Mucosa of descending colon (tissue), 3 donors: ENCODE measurements at regions not wholly inside any gene's neighbourhood (a gene's known extent, or its start where the extent isn't known, plus 50 kb on each side); places are given as distances from the start of the nearest gene placed in this dataset.

Source experiments
- ATAC-seq: fragments of 200-7000 bp; cut with Tn5 transposase; one replicate; pipeline ENCODE4 v1.9.1; 2020; ENCODE audit warnings: mild to moderate bottlenecking, moderate library complexity
- DNase-seq, 3 donors: peaks; one replicate each; pipeline ENCODE4 v3.0.0-alpha.2; 2020
- H3K36me3 ChIP-seq: fragments of 200-600 bp; one replicate; pipeline ENCODE4 v1.8.0; 2021; ENCODE audit warnings: low read depth, mild to moderate bottlenecking
- H3K4me1 ChIP-seq: fragments of 200-600 bp; one replicate; pipeline ENCODE4 v1.8.0; 2021; ENCODE audit warnings: low read depth, mild to moderate bottlenecking
- H3K4me3 ChIP-seq: fragments of 200-600 bp; one replicate; pipeline ENCODE4 v1.8.0; 2021; ENCODE audit warnings: mild to moderate bottlenecking
- H3K9me3 ChIP-seq: fragments of 200-600 bp; one replicate; pipeline ENCODE4 v1.8.0; 2021; ENCODE audit warnings: mild to moderate bottlenecking
- intact Hi-C, 2 donors: fragments of 100-400 bp; cut with DNase I in 1 of 2; cut with micrococcal nuclease in 1 of 2; formaldehyde crosslinking; loops; one replicate each; pipeline versions ENCODE4 v1.11.0 to v1.11.1; 2022; cut with DNase I, micrococcal nuclease
- TF ChIP-seq, protein P1 (sequence below): fragments of 200-600 bp; IDR thresholded peaks from one replicate; pipeline ENCODE4 v1.8.0; 2022; ENCODE audit warnings: antibody characterized with exemption, mild to moderate bottlenecking
- donor health status: DM: no; HTN: no; CAD: no; lungs with moderate emphysema.
- donor health status: DM: no; HTN: no; CAD: no.
- donor health status: DM: no; HTN: yes; CAD: no.

DNA sequence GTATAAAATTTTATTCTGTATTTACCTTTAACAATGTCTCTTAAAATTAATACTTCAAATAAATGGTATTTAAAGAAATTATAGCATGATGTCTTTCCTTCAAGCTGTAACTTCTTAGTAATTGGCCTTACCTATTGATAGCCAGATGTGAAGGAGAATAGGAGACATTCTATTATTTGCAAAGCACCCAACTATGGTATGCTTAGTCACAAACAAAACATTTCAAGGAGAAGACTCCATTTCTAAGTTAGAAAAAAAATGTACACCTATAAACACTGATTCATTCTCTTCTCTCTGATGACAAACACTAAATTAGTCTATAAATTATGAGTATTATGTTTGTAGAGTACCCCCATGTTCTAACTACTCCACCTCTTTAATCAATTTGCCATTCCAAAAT is 66.4 kb downstream of the NKX6-1 start:
- no peaks in the 10 kb centered on the region for H3K36me3 ChIP-seq
- TF ChIP-seq, protein P1, sequence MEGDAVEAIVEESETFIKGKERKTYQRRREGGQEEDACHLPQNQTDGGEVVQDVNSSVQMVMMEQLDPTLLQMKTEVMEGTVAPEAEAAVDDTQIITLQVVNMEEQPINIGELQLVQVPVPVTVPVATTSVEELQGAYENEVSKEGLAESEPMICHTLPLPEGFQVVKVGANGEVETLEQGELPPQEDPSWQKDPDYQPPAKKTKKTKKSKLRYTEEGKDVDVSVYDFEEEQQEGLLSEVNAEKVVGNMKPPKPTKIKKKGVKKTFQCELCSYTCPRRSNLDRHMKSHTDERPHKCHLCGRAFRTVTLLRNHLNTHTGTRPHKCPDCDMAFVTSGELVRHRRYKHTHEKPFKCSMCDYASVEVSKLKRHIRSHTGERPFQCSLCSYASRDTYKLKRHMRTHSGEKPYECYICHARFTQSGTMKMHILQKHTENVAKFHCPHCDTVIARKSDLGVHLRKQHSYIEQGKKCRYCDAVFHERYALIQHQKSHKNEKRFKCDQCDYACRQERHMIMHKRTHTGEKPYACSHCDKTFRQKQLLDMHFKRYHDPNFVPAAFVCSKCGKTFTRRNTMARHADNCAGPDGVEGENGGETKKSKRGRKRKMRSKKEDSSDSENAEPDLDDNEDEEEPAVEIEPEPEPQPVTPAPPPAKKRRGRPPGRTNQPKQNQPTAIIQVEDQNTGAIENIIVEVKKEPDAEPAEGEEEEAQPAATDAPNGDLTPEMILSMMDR, result no peak
- intact Hi-C loops, result no loop called here
- H3K9me3 ChIP-seq, result no peaks in the 10 kb centered on the region
- no peak overlapping the region for H3K4me3 ChIP-seq
- DNase-seq (no peak), ATAC-seq (no peak)
- no peaks in the 10 kb centered on the region for H3K4me1 ChIP-seq

DNA sequence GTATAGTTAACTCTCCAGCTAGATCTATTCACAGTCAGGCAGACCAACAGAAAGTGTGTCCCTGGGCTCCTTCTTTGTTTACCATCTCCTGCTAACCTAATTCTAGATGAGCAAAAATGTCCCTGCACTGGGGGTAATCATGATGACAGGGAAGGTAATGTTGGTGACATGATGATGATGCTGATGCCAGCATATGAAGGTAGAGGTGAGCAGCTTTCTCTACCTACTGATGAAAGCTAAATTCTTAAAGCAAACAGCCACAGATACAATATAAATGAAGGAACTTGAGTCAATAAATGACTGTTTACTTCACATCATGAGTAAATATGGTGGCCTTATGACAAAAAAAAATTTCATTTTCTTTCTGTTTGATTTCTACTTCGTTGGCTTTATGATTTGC is 78.5 kb downstream of the NKX6-1 start:
- H3K9me3 ChIP-seq, result no peaks in the 10 kb centered on the region
- TF ChIP-seq, protein P1, result no peak
- intact Hi-C loops, result no loop called here
- ATAC-seq (no peak), DNase-seq (no peak)
- H3K36me3 ChIP-seq, result no peaks in the 10 kb centered on the region
- H3K4me3 ChIP-seq, result no peak overlapping the region
- no peaks in the 10 kb centered on the region for H3K4me1 ChIP-seq

DNA sequence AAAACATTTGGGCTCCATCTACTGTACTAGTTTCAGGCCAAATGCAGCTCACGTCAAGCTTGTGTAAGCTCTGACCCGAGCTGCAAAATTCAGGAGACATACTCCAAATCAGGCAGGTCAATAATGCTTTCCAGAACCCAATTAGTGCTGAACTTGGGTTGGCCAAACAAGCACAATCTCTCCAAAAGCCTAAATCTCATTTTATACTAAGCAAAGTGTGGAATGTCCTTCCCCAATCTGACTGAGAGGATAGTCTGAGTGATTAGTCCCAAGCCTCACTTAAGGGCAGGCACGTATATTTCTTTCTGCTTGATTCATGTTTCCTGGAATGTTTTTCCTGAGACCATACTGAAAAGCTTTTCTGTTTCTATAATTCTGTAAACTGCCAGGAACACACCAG is 79.9 kb downstream of the NKX6-1 start:
- DNase-seq (no peak), ATAC-seq (no peak)
- Histone ChIP-seq H3K4me3 (no peak overlapping the region), H3K9me3 (no peaks in the 10 kb centered on the region), H3K4me1 (no peaks in the 10 kb centered on the region), H3K36me3 (no peaks in the 10 kb centered on the region)
- TF ChIP-seq, protein P1, result no peak
- intact Hi-C loops, result no loop called here

DNA sequence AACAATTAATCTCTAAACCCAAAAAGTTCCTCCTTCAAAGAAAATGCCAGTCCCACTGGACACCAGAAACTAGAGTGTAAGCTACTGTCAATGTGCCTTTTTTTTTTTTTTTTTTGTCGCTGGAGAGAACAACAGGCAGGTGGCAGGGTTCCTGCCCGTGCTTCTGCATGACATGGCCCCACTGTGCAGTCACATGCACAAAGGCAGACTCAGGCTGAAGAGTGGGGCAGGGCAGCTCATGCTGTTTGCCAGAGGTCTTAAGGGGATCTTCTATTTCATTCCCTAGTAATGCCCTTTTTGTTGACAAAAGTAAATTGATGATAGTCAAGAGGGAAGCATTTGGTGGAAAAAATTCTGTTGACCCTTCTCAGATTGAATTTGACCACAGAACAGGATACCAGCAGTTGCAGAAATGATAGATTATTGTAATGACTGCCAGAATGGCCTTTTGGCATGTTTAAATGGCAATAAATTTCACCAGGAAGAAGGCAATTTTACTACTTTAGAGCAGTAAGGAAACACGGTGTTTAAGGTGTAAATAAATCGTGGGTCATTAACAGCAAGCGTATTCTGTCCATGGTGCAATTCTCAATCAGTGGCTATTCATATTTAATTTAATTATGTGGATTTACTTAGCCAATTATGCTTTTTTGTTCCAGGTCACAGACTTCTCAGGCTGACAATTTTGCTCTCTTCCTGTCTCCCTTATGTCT is 80.9 kb downstream of the NKX6-1 start:
- peak; percentile 94 for ATAC-seq
- peak; percentile 57 to 60 (median 58) for DNase-seq

DNA sequence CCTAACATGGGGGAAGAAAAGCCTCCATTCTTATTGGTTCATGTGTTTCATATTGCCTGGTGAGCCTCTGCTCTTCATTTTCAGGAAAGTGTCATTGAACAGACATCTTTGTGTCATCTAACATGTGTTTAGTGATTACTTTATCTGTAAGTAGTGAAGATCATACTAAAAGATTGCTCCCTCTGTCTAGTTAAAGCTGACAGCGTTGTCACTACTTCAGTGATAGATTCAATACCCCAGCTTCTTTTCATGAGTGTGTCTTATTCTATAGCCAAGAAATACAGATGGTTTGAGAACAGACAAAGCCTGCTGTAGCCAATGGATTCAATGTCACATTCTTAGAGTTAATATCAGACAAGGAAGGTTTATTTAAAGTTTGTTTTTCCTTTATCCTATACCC is 85.1 kb downstream of the NKX6-1 start:
- no peaks in the 10 kb centered on the region for H3K4me1 ChIP-seq
- TF ChIP-seq, protein P1, result no peak

More for the DNA sequence above, 80.9 kb downstream of the NKX6-1 start:
- Histone ChIP-seq H3K36me3 (no peaks in the 10 kb centered on the region), H3K4me3 (no peak overlapping the region), H3K9me3 (no peaks in the 10 kb centered on the region), H3K4me1 (no peaks in the 10 kb centered on the region)
- TF ChIP-seq, protein P1, result no peak
- intact Hi-C loops, result no loop called here

DNA sequence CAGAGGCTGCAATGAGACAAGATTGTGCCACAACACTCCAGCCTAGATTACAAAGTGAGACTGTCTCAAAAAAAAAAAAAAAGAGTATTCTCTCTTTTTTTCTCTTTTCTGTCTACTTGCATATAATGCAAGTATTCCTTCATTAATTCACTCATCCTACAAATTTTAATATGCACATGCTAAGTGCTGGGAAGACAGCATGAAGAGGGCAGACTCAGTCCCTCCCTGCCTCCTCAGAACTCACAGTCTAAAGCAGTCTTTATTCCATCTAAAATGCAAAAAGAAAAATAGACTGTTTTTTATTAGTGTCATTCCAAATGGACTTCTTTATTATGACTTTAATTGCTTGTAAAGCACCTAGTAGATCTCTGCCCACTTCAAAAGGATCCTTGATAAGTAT is 85.6 kb downstream of the NKX6-1 start:
- H3K4me3 ChIP-seq, result no peak overlapping the region
- DNase-seq (no peak), ATAC-seq (no peak)
- no peaks in the 10 kb centered on the region for H3K4me1 ChIP-seq
- TF ChIP-seq, protein P1, result no peak
- no peaks in the 10 kb centered on the region for H3K36me3 ChIP-seq
- intact Hi-C loops, result no loop called here
- no peaks in the 10 kb centered on the region for H3K9me3 ChIP-seq

More for the DNA sequence above, 85.1 kb downstream of the NKX6-1 start:
- ATAC-seq (no peak), DNase-seq (no peak)
- no peaks in the 10 kb centered on the region for H3K9me3 ChIP-seq
- no peaks in the 10 kb centered on the region for H3K36me3 ChIP-seq
- intact Hi-C loops, result no loop called here
- H3K4me3 ChIP-seq, result no peak overlapping the region
